CD14-positive monocyte (primary cell): ENCODE measurements at regions not wholly inside any gene's neighbourhood (a gene's known extent, or its start where the extent isn't known, plus 50 kb on each side); places are given as distances from the start of the nearest gene placed in this dataset.

Source experiments
- DNase-seq, 3 donors: peaks; one replicate each; pipeline ENCODE4 v3.0.0-alpha.2; 2011 to 2022
- H2AFZ ChIP-seq: 2 replicates; pipeline ENCODE4 v1.6.0; 2012; ENCODE audit warnings: mild to moderate bottlenecking, low read depth, low read length, inconsistent platforms; ENCODE audit not compliant: insufficient read depth, poor library complexity, severe bottlenecking
- H3K27ac ChIP-seq, 2 donors: 1 replicate in 1 of 2; 2 replicates in 1 of 2; pipeline ENCODE4 v1.5.1; 2012 to 2013; ENCODE audit warnings: low read length in 2 of 2, control low read depth in 1 of 2, inconsistent platforms in 1 of 2, low read depth in 1 of 2, mild to moderate bottlenecking in 1 of 2
- H3K27me3 ChIP-seq, 2 donors: one replicate each; pipeline versions ENCODE4 v1.6.0 to v1.6.1; 2011 to 2013; ENCODE audit warnings: low read length in 2 of 2; ENCODE audit not compliant: control insufficient read depth in 2 of 2, insufficient read depth in 2 of 2
- H3K36me3 ChIP-seq, 2 donors: replicated peaks in 1 of 2; 1 replicate in 1 of 2; 2 replicates in 1 of 2; pipeline versions ENCODE4 v1.5.1 to v1.6.1; 2012 to 2013; ENCODE audit warnings: low read length in 2 of 2, control low read depth in 1 of 2, inconsistent platforms in 1 of 2, mild to moderate bottlenecking in 1 of 2; ENCODE audit not compliant: insufficient read depth in 2 of 2, control insufficient read depth in 1 of 2
- H3K4me1 ChIP-seq, 2 donors: 1 replicate in 1 of 2; 2 replicates in 1 of 2; pipeline versions ENCODE4 v1.5.1 to v1.6.1; 2012 to 2013; ENCODE audit warnings: low read length in 2 of 2, control low read depth in 1 of 2, inconsistent platforms in 1 of 2, mild to moderate bottlenecking in 1 of 2, moderate library complexity in 1 of 2; ENCODE audit not compliant: insufficient read depth in 2 of 2, control insufficient read depth in 1 of 2
- H3K4me2 ChIP-seq: replicated peaks from 2 replicates; pipeline ENCODE3; 2012; ENCODE audit warnings: low read length, moderate library complexity, mild to moderate bottlenecking; ENCODE audit not compliant: poor library complexity, severe bottlenecking; ENCODE audit errors: extremely low read depth
- H3K4me3 ChIP-seq, 3 experiments: fragments of 200-600 bp in 1 of 3; sonication (generic) in 1 of 3; replicated peaks in 1 of 3; 1 replicate in 2 of 3; 2 replicates in 1 of 3; pipeline ENCODE4 v1.5.1; 2011 to 2013; ENCODE audit warnings: low read length in 3 of 3, mild to moderate bottlenecking in 3 of 3, control low read depth in 2 of 3, low read depth in 2 of 3, inconsistent platforms in 1 of 3, moderate library complexity in 1 of 3
- H3K79me2 ChIP-seq: 2 replicates; pipeline ENCODE4 v1.6.0; 2012; ENCODE audit warnings: mild to moderate bottlenecking, control low read depth, inconsistent platforms, low read length, moderate library complexity; ENCODE audit not compliant: insufficient read depth
- H3K9ac ChIP-seq: 2 replicates; pipeline ENCODE4 v1.6.0; 2017; ENCODE audit warnings: low read length, mild to moderate bottlenecking; ENCODE audit not compliant: insufficient read depth, poor library complexity, severe bottlenecking
- H3K9me3 ChIP-seq, 2 donors: replicated peaks in 1 of 2; 1 replicate in 1 of 2; 2 replicates in 1 of 2; pipeline versions ENCODE4 v1.5.1 to v1.6.1; 2012 to 2013; ENCODE audit warnings: low read length in 2 of 2, control low read depth in 1 of 2; ENCODE audit not compliant: control insufficient read depth in 1 of 2, insufficient read depth in 1 of 2
- H4K20me1 ChIP-seq: 2 replicates; pipeline ENCODE4 v1.6.0; 2012; ENCODE audit warnings: mild to moderate bottlenecking, low read length, control low read depth, moderate library complexity; ENCODE audit not compliant: insufficient read depth
- H3K27ac Mint-ChIP-seq, 7 donors: one replicate each; pipeline ENCODE4 v1.8.0; 2020; ENCODE audit warnings: mild to moderate bottlenecking in 7 of 7, mixed read lengths in 7 of 7, moderate library complexity in 6 of 7, inconsistent platforms in 2 of 7
- H3K27me3 Mint-ChIP-seq, 3 donors: one replicate each; pipeline ENCODE4 v1.8.0; 2021 to 2022; ENCODE audit warnings: low read depth in 3 of 3, mild to moderate bottlenecking in 3 of 3, mixed read lengths in 3 of 3, moderate library complexity in 3 of 3, inconsistent platforms in 1 of 3
- H3K36me3 Mint-ChIP-seq, 2 donors: one replicate each; pipeline ENCODE4 v1.8.0; 2020; ENCODE audit warnings: mixed read lengths in 2 of 2, inconsistent platforms in 1 of 2, mild to moderate bottlenecking in 1 of 2
- H3K4me1 Mint-ChIP-seq: one replicate; pipeline ENCODE4 v1.8.0; 2020; ENCODE audit warnings: mild to moderate bottlenecking, mixed read lengths
- H3K4me3 Mint-ChIP-seq, 2 donors: one replicate each; pipeline ENCODE4 v1.8.0; 2020; ENCODE audit warnings: mild to moderate bottlenecking in 2 of 2, mixed read lengths in 2 of 2, moderate library complexity in 1 of 2
- H3K9me3 Mint-ChIP-seq, 7 donors: one replicate each; pipeline ENCODE4 v1.8.0; 2020 to 2022; ENCODE audit warnings: mixed read lengths in 7 of 7, mild to moderate bottlenecking in 6 of 7, moderate library complexity in 6 of 7, inconsistent platforms in 2 of 7
- WGBS: methylation state at CpG from one replicate; pipeline ENCODE4 v1.1.5; 2013; ENCODE audit warnings: missing lambda C conversion rate; ENCODE audit not compliant: insufficient coverage; 5-methylcytosine and 5-hydroxymethylcytosine counted together
- intact Hi-C, 2 donors: fragments of 100-400 bp; cut with micrococcal nuclease; formaldehyde crosslinking; loops; one replicate each; pipeline versions ENCODE4 v1.15.0 to v1.15.1; 2023
- TF ChIP-seq, protein P1 (sequence below): fragments of 200-600 bp; IDR thresholded peaks from one replicate; pipeline ENCODE4 v1.8.0; 2022; ENCODE audit warnings: antibody characterized with exemption, mild to moderate bottlenecking

- intact Hi-C loops, result no loop called here
- H3K36me3 Mint-ChIP-seq, result peaks cover 0 to 3% of the 10 kb centered on the region in 2 donors
Observed at GRCh38 chr18:39795350-39795749, 2159.7 kb upstream of the PIK3C3 start.

GRCh38 chr18:39793609-39794008, 2161.4 kb upstream of the PIK3C3 start:
- no peaks in the 10 kb centered on the region for H3K27me3 Mint-ChIP-seq
- WGBS, result 91% methylated on average over 3 of the region's 5 CpGs
- H3K4me1 ChIP-seq, result no peaks in the 10 kb centered on the region

More at GRCh38 chr18:39795350-39795749, 2159.7 kb upstream of the PIK3C3 start:
- Mint-ChIP-seq H3K9me3 (peaks cover 0 to 4% (median 2%) of the 10 kb centered on the region in 7 donors), H3K4me3 (no peak overlapping the region), H3K4me1 (peaks cover 17% of the 10 kb centered on the region), H3K27ac (no peak overlapping the region), H3K27me3 (no peaks in the 10 kb centered on the region)
- H3K9ac ChIP-seq, result no peak overlapping the region
- whole genome bisulfite sequencing, result 92% methylated on average over 1 of the region's 1 CpG
- TF ChIP-seq, protein P1, sequence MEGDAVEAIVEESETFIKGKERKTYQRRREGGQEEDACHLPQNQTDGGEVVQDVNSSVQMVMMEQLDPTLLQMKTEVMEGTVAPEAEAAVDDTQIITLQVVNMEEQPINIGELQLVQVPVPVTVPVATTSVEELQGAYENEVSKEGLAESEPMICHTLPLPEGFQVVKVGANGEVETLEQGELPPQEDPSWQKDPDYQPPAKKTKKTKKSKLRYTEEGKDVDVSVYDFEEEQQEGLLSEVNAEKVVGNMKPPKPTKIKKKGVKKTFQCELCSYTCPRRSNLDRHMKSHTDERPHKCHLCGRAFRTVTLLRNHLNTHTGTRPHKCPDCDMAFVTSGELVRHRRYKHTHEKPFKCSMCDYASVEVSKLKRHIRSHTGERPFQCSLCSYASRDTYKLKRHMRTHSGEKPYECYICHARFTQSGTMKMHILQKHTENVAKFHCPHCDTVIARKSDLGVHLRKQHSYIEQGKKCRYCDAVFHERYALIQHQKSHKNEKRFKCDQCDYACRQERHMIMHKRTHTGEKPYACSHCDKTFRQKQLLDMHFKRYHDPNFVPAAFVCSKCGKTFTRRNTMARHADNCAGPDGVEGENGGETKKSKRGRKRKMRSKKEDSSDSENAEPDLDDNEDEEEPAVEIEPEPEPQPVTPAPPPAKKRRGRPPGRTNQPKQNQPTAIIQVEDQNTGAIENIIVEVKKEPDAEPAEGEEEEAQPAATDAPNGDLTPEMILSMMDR, result no peak
- no peaks in the 10 kb centered on the region for H3K9me3 ChIP-seq
- H3K4me1 ChIP-seq, result peaks cover 3% of the 10 kb centered on the region in 2 donors
- H3K27me3 ChIP-seq, result no peaks in the 10 kb centered on the region
- H3K4me2 ChIP-seq, result no peak overlapping the region
- no peak overlapping the region for H2AFZ ChIP-seq
- no peaks in the 10 kb centered on the region for H4K20me1 ChIP-seq
- H3K27ac ChIP-seq, result no peak overlapping the region
- no peak overlapping the region for H3K4me3 ChIP-seq
- no peaks in the 10 kb centered on the region for H3K36me3 ChIP-seq
- no peak for DNase-seq
- H3K79me2 ChIP-seq, result no peaks in the 10 kb centered on the region

More at GRCh38 chr18:39793609-39794008, 2161.4 kb upstream of the PIK3C3 start:
- Histone ChIP-seq H3K79me2 (no peaks in the 10 kb centered on the region), H3K4me2 (no peak overlapping the region), H3K36me3 (no peaks in the 10 kb centered on the region), H3K4me3 (no peak overlapping the region), H3K27ac (no peak overlapping the region), H4K20me1 (no peaks in the 10 kb centered on the region), H3K9ac (no peak overlapping the region), H2AFZ (no peak overlapping the region), H3K27me3 (no peaks in the 10 kb centered on the region), H3K9me3 (no peaks in the 10 kb centered on the region)
- peaks cover 0 to 4% (median 0%) of the 10 kb centered on the region in 7 donors for H3K9me3 Mint-ChIP-seq
- TF ChIP-seq, protein P1, result no peak
- H3K4me3 Mint-ChIP-seq, result no peak overlapping the region
- DNase-seq, result no peak
- peaks cover 3% of the 10 kb centered on the region for H3K4me1 Mint-ChIP-seq
- peak overlapping the region in 1 of 7 donors; percentile 38 for H3K27ac Mint-ChIP-seq
- H3K36me3 Mint-ChIP-seq, result peaks cover 0 to 3% of the 10 kb centered on the region in 2 donors
- intact Hi-C loops, result no loop called here
